Astrocyte (in vitro differentiated cells and primary cell): ENCODE measurements at regions not wholly inside any gene's neighbourhood (a gene's known extent, or its start where the extent isn't known, plus 50 kb on each side); places are given as distances from the start of the nearest gene placed in this dataset.

ENCODE experiments used
- EZH2 ChIP-seq: IDR thresholded peaks from 2 replicates; pipeline ENCODE4 v1.6.1; 2012; ENCODE audit warnings: mild to moderate bottlenecking, low read length, inconsistent platforms; ENCODE audit not compliant: insufficient read depth
- TF ChIP-seq, protein P1 (sequence below): IDR thresholded peaks from 2 replicates; pipeline ENCODE4 v1.5.1; 2011; ENCODE audit warnings: low read depth, mild to moderate bottlenecking, inconsistent platforms, low read length, moderate library complexity; ENCODE audit not compliant: insufficient read depth

GRCh38 chr14:83548061-83548839, 1981.7 kb upstream of the FLRT2 start:
- TF ChIP-seq, protein P1, sequence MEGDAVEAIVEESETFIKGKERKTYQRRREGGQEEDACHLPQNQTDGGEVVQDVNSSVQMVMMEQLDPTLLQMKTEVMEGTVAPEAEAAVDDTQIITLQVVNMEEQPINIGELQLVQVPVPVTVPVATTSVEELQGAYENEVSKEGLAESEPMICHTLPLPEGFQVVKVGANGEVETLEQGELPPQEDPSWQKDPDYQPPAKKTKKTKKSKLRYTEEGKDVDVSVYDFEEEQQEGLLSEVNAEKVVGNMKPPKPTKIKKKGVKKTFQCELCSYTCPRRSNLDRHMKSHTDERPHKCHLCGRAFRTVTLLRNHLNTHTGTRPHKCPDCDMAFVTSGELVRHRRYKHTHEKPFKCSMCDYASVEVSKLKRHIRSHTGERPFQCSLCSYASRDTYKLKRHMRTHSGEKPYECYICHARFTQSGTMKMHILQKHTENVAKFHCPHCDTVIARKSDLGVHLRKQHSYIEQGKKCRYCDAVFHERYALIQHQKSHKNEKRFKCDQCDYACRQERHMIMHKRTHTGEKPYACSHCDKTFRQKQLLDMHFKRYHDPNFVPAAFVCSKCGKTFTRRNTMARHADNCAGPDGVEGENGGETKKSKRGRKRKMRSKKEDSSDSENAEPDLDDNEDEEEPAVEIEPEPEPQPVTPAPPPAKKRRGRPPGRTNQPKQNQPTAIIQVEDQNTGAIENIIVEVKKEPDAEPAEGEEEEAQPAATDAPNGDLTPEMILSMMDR: no peak
- TF ChIP-seq EZH2: no peak
